WI38 (cell line): ENCODE measurements at regions not wholly inside any gene's neighbourhood (a gene's known extent, or its start where the extent isn't known, plus 50 kb on each side); places are given as distances from the start of the nearest gene placed in this dataset.
"Not testable (repeated sequence)": the region's sequence is repeated elsewhere in the genome, so short reads cannot be mapped to it uniquely, and the experiment has no call there.

Experiments used
- H3K4me3 ChIP-seq: 2 replicates; pipeline ENCODE4 v1.5.1; 2011; ENCODE audit warnings: low read depth, mild to moderate bottlenecking, control low read depth, low read length
- CTCF ChIP-seq: IDR thresholded peaks from 2 replicates; pipeline ENCODE4 v1.5.1; 2012; ENCODE audit warnings: low read depth, mild to moderate bottlenecking, control low read depth, low read length

DNA sequence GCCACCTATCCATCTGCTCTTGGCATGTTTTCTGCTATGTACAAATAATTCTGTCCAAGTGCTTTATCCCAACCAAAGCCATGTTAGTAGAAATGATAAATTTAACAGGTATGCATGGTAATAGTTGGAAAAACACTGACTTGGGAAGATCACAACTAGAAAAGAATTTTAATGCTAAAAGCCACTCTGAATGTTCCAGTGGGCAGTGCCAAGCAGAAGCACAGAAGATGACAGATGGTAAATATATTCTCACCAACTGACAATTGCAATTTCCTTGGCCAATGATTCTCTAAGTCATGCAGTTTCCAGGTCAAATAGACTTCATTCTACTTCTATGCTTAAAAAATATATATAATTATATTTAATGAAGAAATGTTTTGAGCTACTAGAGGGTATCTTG lies 83.6 kb upstream of the SEMA3C start:
- H3K4me3 ChIP-seq = no peak overlapping the region
- TF ChIP-seq CTCF = no peak

DNA sequence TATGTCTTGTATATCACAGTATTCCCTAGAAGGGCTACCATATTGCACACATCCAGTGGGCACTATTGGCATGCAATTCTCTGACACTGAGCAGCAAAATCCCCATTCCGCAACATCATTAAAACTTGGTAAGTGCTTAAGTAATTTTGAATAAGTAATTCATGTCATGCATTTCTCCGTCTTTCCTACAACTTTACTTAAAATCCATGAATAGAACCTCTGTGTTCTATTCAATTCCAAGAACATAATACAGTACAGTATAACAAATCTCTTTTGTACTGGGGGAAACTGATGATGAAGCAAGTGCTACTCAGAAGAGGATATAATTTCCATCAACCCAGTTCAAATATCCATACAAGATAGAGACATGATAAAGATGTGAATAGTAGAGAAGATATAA lies 80.9 kb upstream of the SEMA3C start:
- no peak for TF ChIP-seq CTCF
- no peak overlapping the region for H3K4me3 ChIP-seq

- no peak for TF ChIP-seq CTCF
- H3K4me3 ChIP-seq = no peak overlapping the region
Measured at GRCh38 chr7:80999100-80999499, 80.2 kb upstream of the SEMA3C start.

- no peak overlapping the region for H3K4me3 ChIP-seq
- TF ChIP-seq CTCF = no peak
Measured at GRCh38 chr7:80997841-80998240, 79.0 kb upstream of the SEMA3C start.

DNA sequence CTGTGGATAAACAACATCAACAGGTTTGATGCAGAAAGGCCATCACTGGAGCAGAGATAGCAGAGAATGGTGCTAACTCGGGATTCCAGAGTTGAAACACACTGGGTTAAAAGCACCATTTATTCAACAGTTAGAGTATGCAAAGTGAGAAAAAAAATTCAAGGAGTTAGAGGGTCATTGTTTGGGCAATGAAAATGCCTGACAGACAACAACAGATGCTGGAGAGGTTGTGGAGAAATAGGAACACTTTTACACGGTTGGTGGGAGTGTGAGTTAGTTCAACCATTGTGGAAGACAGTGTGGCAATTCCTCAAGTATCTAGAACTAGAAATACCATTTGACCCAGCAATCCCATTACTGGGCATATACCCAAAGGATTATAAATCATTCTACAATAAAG lies 77.4 kb upstream of the SEMA3C start:
- H3K4me3 ChIP-seq = not testable (repeated sequence)

- TF ChIP-seq CTCF = no peak
- H3K4me3 ChIP-seq = no peak overlapping the region
Measured at GRCh38 chr7:80991654-80992053, 72.8 kb upstream of the SEMA3C start.

DNA sequence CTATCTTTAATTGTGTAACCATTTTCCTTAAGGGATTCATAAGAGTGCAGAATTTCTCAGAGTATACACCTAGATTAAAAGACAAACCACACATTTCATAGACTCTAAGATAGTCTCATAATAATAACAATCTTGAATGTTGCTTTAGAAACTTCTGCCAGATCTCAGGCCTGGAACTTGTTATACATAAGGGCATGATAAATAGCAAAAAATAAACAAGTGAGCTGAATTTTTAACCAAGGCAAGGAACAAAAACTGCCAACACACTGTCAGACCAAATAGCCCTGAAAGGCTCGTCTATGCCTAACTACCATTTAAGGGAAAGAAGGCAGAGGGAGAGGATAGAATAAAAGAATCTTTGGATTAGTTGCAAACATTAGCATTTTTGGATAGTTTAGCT lies 65.8 kb upstream of the SEMA3C start:
- no peak overlapping the region for H3K4me3 ChIP-seq
- no peak for TF ChIP-seq CTCF

DNA sequence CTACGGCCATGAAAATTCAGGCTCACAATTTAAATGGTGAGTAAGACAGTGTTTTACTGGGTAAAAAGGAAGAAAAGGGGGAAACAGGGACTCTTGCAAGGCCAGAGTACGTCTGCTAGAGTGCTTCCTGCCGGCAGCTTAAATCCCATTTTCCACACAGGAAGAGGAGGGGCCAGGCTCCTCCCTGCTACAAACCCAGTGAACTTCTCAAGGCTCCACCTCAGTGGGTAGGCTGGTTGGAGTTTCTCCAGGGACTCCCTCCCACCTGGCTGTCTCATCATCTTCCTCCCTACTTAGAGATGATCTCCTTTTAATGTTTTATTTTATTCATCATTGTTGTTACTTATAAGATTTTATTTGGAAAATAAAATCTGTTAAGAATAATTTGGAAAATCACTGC lies 62.6 kb upstream of the SEMA3C start:
- no peak for TF ChIP-seq CTCF
- H3K4me3 ChIP-seq = no peak overlapping the region
